ENCODE measurements at regions not wholly inside any gene's neighbourhood (a gene's known extent, or its start where the extent isn't known, plus 50 kb on each side); places are given as distances from the start of the nearest gene placed in this dataset.

GRCh38 chr5:160479220-160479619, 57.6 kb downstream of the PTTG1 start:
- CTCF ChIA-PET = interaction anchor here (4.0 kb wide), 1 partner anchor 41 kb away, joined by 21 read pairs; no protein-coding TSS in a partner anchor

GRCh38 chr5:160479926-160480325, 58.3 kb downstream of the PTTG1 start:
- Mint-ChIP-seq H3K4me1 (peaks cover 52% of the 10 kb centered on the region), H3K4me3 (no peak overlapping the region), H3K9me3 (no peaks in the 10 kb centered on the region), H3K27ac (no peak overlapping the region), H3K27me3 (no peaks in the 10 kb centered on the region), H3K36me3 (ENCODE audit: low read depth) (peaks cover 70% of the 10 kb centered on the region)
- no peak for TF ChIP-seq CTCF (IDR thresholded peaks at IDR 0.05)
- POLR2A ChIA-PET = interaction anchor here (0.7 kb wide), 1 partner anchor 12 kb away, joined by 4 read pairs; no protein-coding TSS in a partner anchor
- ATAC-seq (ENCODE audit: low read depth) (no peak), DNase-seq (no peak)
- intact Hi-C loops (cut with micrococcal nuclease) = no loop called here
- CTCF ChIA-PET = interaction anchor here (4.0 kb wide), 1 partner anchor 42 kb away, joined by 21 read pairs; no protein-coding TSS in a partner anchor

More at GRCh38 chr5:160479220-160479619, 57.6 kb downstream of the PTTG1 start:
- H3K27ac Mint-ChIP-seq = no peak overlapping the region
- no peak for TF ChIP-seq CTCF (IDR thresholded peaks at IDR 0.05)
- no peak overlapping the region for H3K4me3 Mint-ChIP-seq
- intact Hi-C loops (cut with micrococcal nuclease) = no loop called here
- no peak for ATAC-seq (ENCODE audit: low read depth)
- no peaks in the 10 kb centered on the region for H3K9me3 Mint-ChIP-seq
- peaks cover 67% of the 10 kb centered on the region for H3K36me3 Mint-ChIP-seq (ENCODE audit: low read depth)
- no peaks in the 10 kb centered on the region for H3K27me3 Mint-ChIP-seq
- H3K4me1 Mint-ChIP-seq = peaks cover 51% of the 10 kb centered on the region
- no peak for DNase-seq
- POLR2A ChIA-PET = interaction anchor here (0.6 to 2.0 kb wide), 3 partner anchors 12 to 22 kb away, joined by 3 to 6 read pairs (median 4); no protein-coding TSS in a partner anchor

- H3K4me1 Mint-ChIP-seq = peaks cover 51% of the 10 kb centered on the region
- intact Hi-C loops (cut with micrococcal nuclease) = no loop called here
- no peak for TF ChIP-seq CTCF (IDR thresholded peaks at IDR 0.05)
- H3K4me3 Mint-ChIP-seq = no peak overlapping the region
- ATAC-seq (ENCODE audit: low read depth) (no peak), DNase-seq (no peak)
- H3K9me3 Mint-ChIP-seq = no peaks in the 10 kb centered on the region
- peaks cover 71% of the 10 kb centered on the region for H3K36me3 Mint-ChIP-seq (ENCODE audit: low read depth)
- H3K27me3 Mint-ChIP-seq = no peaks in the 10 kb centered on the region
- POLR2A ChIA-PET = interaction anchor here (0.9 to 1.2 kb wide), 2 partner anchors 19 to 27 kb away, joined by 3 to 4 read pairs; no protein-coding TSS in a partner anchor
- CTCF ChIA-PET = interaction anchor here (4.0 kb wide), 1 partner anchor 42 kb away, joined by 21 read pairs; no protein-coding TSS in a partner anchor
- no peak overlapping the region for H3K27ac Mint-ChIP-seq
These were observed 59.0 kb downstream of the PTTG1 start for GRCh38 chr5:160480652-160481051.

GRCh38 chr5:160484678-160485077, 63.0 kb downstream of the PTTG1 start:
- Mint-ChIP-seq H3K36me3 (ENCODE audit: low read depth) (peaks cover 66% of the 10 kb centered on the region), H3K27me3 (no peaks in the 10 kb centered on the region), H3K4me1 (peaks cover 38% of the 10 kb centered on the region), H3K27ac (peak overlapping the region; percentile 41), H3K9me3 (no peaks in the 10 kb centered on the region), H3K4me3 (no peak overlapping the region)
- DNase-seq = no peak
- no peak for TF ChIP-seq CTCF (IDR thresholded peaks at IDR 0.05)
- no peak for ATAC-seq (ENCODE audit: low read depth)
- ChIA-PET CTCF (interaction anchor here (3.7 kb wide), 1 partner anchor 46 kb away, joined by 20 read pairs; no protein-coding TSS in a partner anchor), POLR2A (interaction anchor here (2.2 to 2.8 kb wide), 2 partner anchors 17 to 46 kb away, joined by 8 to 13 read pairs; no protein-coding TSS in a partner anchor)
- intact Hi-C loops (cut with micrococcal nuclease) = no loop called here

GRCh38 chr5:160485364-160485969, 63.8 kb downstream of the PTTG1 start:
- ChIA-PET CTCF (interaction anchor here (3.7 kb wide), 1 partner anchor 47 kb away, joined by 20 read pairs; no protein-coding TSS in a partner anchor), POLR2A (interaction anchor here (2.2 to 2.8 kb wide), 2 partner anchors 18 to 47 kb away, joined by 8 to 13 read pairs; no protein-coding TSS in a partner anchor)
- no peaks in the 10 kb centered on the region for H3K27me3 Mint-ChIP-seq
- H3K4me3 Mint-ChIP-seq = no peak overlapping the region
- DNase-seq = no peak
- peaks cover 31% of the 10 kb centered on the region for H3K4me1 Mint-ChIP-seq
- no peak overlapping the region for H3K27ac Mint-ChIP-seq
- H3K9me3 Mint-ChIP-seq = no peaks in the 10 kb centered on the region
- no peak for ATAC-seq (ENCODE audit: low read depth)
- H3K36me3 Mint-ChIP-seq (ENCODE audit: low read depth) = peaks cover 62% of the 10 kb centered on the region
- TF ChIP-seq CTCF (IDR thresholded peaks at IDR 0.05) = no peak
- intact Hi-C loops (cut with micrococcal nuclease) = no loop called here
